WI38 (cell line): ENCODE measurements at regions not wholly inside any gene's neighbourhood (a gene's known extent, or its start where the extent isn't known, plus 50 kb on each side); places are given as distances from the start of the nearest gene placed in this dataset.

ENCODE experiments used
- H3K4me3 ChIP-seq: 2 replicates; pipeline ENCODE4 v1.5.1; 2011; ENCODE audit warnings: low read depth, mild to moderate bottlenecking, control low read depth, low read length
- CTCF ChIP-seq: IDR thresholded peaks from 2 replicates; pipeline ENCODE4 v1.5.1; 2012; ENCODE audit warnings: low read depth, mild to moderate bottlenecking, control low read depth, low read length

GRCh38 chr16:51376080-51376479 is 225.0 kb upstream of the SALL1 start:
- H3K4me3 ChIP-seq: no peak overlapping the region
- TF ChIP-seq CTCF: no peak

GRCh38 chr16:51374790-51375189 is 223.7 kb upstream of the SALL1 start:
- no peak overlapping the region for H3K4me3 ChIP-seq
- no peak for TF ChIP-seq CTCF

GRCh38 chr16:51374346-51374745 is 223.3 kb upstream of the SALL1 start:
- TF ChIP-seq CTCF: no peak
- no peak overlapping the region for H3K4me3 ChIP-seq

- no peak for TF ChIP-seq CTCF
Observed at GRCh38 chr16:51365715-51366114, 214.6 kb upstream of the SALL1 start.

GRCh38 chr16:51359141-51359955 is 208.3 kb upstream of the SALL1 start:
- TF ChIP-seq CTCF: no peak
- H3K4me3 ChIP-seq: no peak overlapping the region

More at GRCh38 chr16:51365715-51366114, 214.6 kb upstream of the SALL1 start:
- no peak overlapping the region for H3K4me3 ChIP-seq

GRCh38 chr16:51357839-51358238 is 206.8 kb upstream of the SALL1 start:
- TF ChIP-seq CTCF: no peak
- no peak overlapping the region for H3K4me3 ChIP-seq

- no peak overlapping the region for H3K4me3 ChIP-seq
- no peak for TF ChIP-seq CTCF
Observed at GRCh38 chr16:51355875-51356274, 204.8 kb upstream of the SALL1 start.
